AG04450 (cell line): ENCODE measurements at regions not wholly inside any gene's neighbourhood (a gene's known extent, or its start where the extent isn't known, plus 50 kb on each side); places are given as distances from the start of the nearest gene placed in this dataset. TPM values are rescaled to one million over a fixed set of nuclear protein-coding genes. Genes with fewer than 3 reads are reported as not detected.

ENCODE experiments used
- CTCF ChIA-PET: fragments of 300-600, 350-600 bp; formaldehyde crosslinking; extraction: SDS; loops from one replicate; lab custom pipeline; 2022; ENCODE audit warnings: antibody characterized with exemption, inconsistent platforms; lab: Charles Lee
- POLR2A ChIA-PET: fragments of 350-600 bp; formaldehyde crosslinking; extraction: SDS; loops from one replicate; lab custom pipeline; 2021; ENCODE audit warnings: antibody characterized with exemption, inconsistent platforms; lab: Yijun Ruan, JAX
- DNase-seq: peaks from one replicate; pipeline ENCODE4 v3.0.0-alpha.2; 2011; ENCODE audit warnings: low read depth, low spot score
- H3K27ac ChIP-seq: one replicate; pipeline ENCODE4 v1.5.1; 2012; ENCODE audit warnings: low read depth, low read length, control low read depth
- H3K27me3 ChIP-seq: one replicate; pipeline ENCODE4 v1.6.0; 2012; ENCODE audit warnings: low read length; ENCODE audit not compliant: control insufficient read depth, insufficient read depth
- H3K4me3 ChIP-seq: 2 replicates; pipeline ENCODE4 v1.5.1; 2011; ENCODE audit warnings: mild to moderate bottlenecking, low read depth, low read length, control low read depth
- H3K9me3 ChIP-seq: 2 replicates; pipeline ENCODE4 v1.5.1; 2012; ENCODE audit warnings: low read length; ENCODE audit not compliant: control insufficient read depth, insufficient read depth
- small RNA-seq: library from RNA; depleted of rRNA; stranded (forward); fragments of <200 nt; gene quantifications from one replicate; pipeline ENCODE3, GENCODE V24; 2012; ENCODE audit warnings: low read depth; ENCODE audit not compliant: insufficient read length
- TF ChIP-seq, protein P1 (sequence below): IDR thresholded peaks from 2 replicates; pipeline ENCODE4 v1.5.1; 2011; ENCODE audit warnings: low read depth, low read length, control low read depth, inconsistent platforms

DNA sequence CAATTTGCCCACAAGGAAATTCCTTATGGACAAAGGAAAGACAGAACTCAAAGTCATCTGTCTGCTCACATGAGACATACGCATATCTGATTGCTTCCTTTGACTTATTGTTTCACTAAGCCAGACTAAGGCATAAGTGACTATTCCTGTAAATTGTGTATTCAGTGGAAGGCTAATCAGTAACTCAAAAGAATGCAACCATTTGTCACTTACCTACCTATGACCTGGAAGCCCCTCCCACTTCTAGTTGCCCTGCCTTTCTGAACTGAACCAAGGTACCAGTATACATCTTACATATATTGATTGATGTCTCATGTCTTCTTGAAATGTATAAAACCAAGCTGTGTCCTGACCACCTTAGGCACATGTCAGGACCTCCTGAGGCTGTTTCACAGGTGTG, 53.5 kb upstream of the PROK2 start:
- no peak for DNase-seq
- Histone ChIP-seq H3K4me3 (no peak overlapping the region), H3K27ac (no peak overlapping the region), H3K27me3 (peaks cover 8% of the 10 kb centered on the region), H3K9me3 (no peaks in the 10 kb centered on the region)
- POLR2A ChIA-PET: no interaction called here
- TF ChIP-seq, protein P1, sequence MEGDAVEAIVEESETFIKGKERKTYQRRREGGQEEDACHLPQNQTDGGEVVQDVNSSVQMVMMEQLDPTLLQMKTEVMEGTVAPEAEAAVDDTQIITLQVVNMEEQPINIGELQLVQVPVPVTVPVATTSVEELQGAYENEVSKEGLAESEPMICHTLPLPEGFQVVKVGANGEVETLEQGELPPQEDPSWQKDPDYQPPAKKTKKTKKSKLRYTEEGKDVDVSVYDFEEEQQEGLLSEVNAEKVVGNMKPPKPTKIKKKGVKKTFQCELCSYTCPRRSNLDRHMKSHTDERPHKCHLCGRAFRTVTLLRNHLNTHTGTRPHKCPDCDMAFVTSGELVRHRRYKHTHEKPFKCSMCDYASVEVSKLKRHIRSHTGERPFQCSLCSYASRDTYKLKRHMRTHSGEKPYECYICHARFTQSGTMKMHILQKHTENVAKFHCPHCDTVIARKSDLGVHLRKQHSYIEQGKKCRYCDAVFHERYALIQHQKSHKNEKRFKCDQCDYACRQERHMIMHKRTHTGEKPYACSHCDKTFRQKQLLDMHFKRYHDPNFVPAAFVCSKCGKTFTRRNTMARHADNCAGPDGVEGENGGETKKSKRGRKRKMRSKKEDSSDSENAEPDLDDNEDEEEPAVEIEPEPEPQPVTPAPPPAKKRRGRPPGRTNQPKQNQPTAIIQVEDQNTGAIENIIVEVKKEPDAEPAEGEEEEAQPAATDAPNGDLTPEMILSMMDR: no peak
- CTCF ChIA-PET: no interaction called here

Small RNA genes in the stretch of these regions (small RNA-seq; reads per million reads assigned to genes)
- gene AC104435.1 (not detected), gene AC105265.1 (not detected), gene RNA5SP136 (not detected), gene RNU1-62P (not detected), gene UBE2Q2P9 (not detected)
